DOHH2 (cell line): ENCODE measurements at regions not wholly inside any gene's neighbourhood (a gene's known extent, or its start where the extent isn't known, plus 50 kb on each side); places are given as distances from the start of the nearest gene placed in this dataset.

ENCODE experiments used
- H3F3A ChIP-seq: fragments of 200-600 bp; sonication (generic), shearing (Covaris generic); 2 replicates; pipeline ENCODE4 v1.6.0; 2016; ENCODE audit warnings: antibody characterized with exemption, mild to moderate bottlenecking; ENCODE audit not compliant: control insufficient read depth, insufficient read depth
- H3K27ac ChIP-seq: fragments of 200-600 bp; sonication (generic); 2 replicates; pipeline ENCODE4 v1.5.1; 2014; ENCODE audit warnings: low read depth, mild to moderate bottlenecking, low read length, moderate library complexity
- H3K27me3 ChIP-seq: fragments of 200-600 bp; sonication (generic); 2 replicates; pipeline ENCODE4 v1.6.1; 2014; ENCODE audit warnings: mild to moderate bottlenecking, low read length, mixed read lengths; ENCODE audit not compliant: control insufficient read depth
- H3K36me3 ChIP-seq: fragments of 200-600 bp; sonication (generic); 2 replicates; pipeline ENCODE4 v1.6.1; 2014; ENCODE audit warnings: mild to moderate bottlenecking, low read length, moderate library complexity, mixed read lengths; ENCODE audit not compliant: control insufficient read depth
- H3K4me1 ChIP-seq: fragments of 200-600 bp; sonication (generic); 2 replicates; pipeline ENCODE4 v1.6.1; 2014; ENCODE audit warnings: mild to moderate bottlenecking, low read length, mixed read lengths; ENCODE audit not compliant: control insufficient read depth
- H3K4me2 ChIP-seq: fragments of 200-600 bp; sonication (generic); 2 replicates; pipeline ENCODE4 v1.6.0; 2014; ENCODE audit warnings: mild to moderate bottlenecking, low read length, moderate library complexity
- H3K4me3 ChIP-seq: fragments of 200-600 bp; sonication (generic); 2 replicates; pipeline ENCODE4 v1.5.1; 2014; ENCODE audit warnings: mild to moderate bottlenecking, low read length, mixed read lengths
- H3K79me2 ChIP-seq: fragments of 200-600 bp; sonication (generic); 2 replicates; pipeline ENCODE4 v1.6.1; 2014; ENCODE audit warnings: mild to moderate bottlenecking, low read length, mixed read lengths; ENCODE audit not compliant: control insufficient read depth
- H3K9me2 ChIP-seq: fragments of 200-600 bp; sonication (generic); replicated peaks from 2 replicates; pipeline ENCODE4 v1.6.1; 2014; ENCODE audit warnings: mild to moderate bottlenecking, low read length, mixed read lengths; ENCODE audit not compliant: control insufficient read depth
- H3K9me3 ChIP-seq: fragments of 200-600 bp; sonication (generic); 2 replicates; pipeline ENCODE4 v1.6.1; 2014; ENCODE audit warnings: antibody characterized with exemption, low read length, mixed read lengths; ENCODE audit not compliant: control insufficient read depth, insufficient read depth
- H4K20me1 ChIP-seq: fragments of 200-600 bp; sonication (generic); 2 replicates; pipeline ENCODE4 v1.6.0; 2014; ENCODE audit warnings: low read depth, mild to moderate bottlenecking, antibody characterized with exemption, low read length, moderate library complexity; ENCODE audit not compliant: control insufficient read depth, insufficient read depth
- CTCF ChIP-seq: fragments of 200-600 bp; sonication (generic); IDR thresholded peaks from one replicate; pipeline ENCODE4 v1.5.1; 2014; ENCODE audit warnings: antibody characterized with exemption, mild to moderate bottlenecking, low read depth, low read length; ENCODE audit not compliant: poor library complexity, severe bottlenecking
- EZH2phosphoT487 ChIP-seq: fragments of 200-600 bp; sonication (generic); IDR thresholded peaks from 2 replicates; pipeline ENCODE4 v1.6.1; 2017; ENCODE audit warnings: borderline replicate concordance, mild to moderate bottlenecking, antibody characterized with exemption, low read length, moderate library complexity, mixed read lengths

- H3K27me3 ChIP-seq, result no peaks in the 10 kb centered on the region
- no peak overlapping the region for H3K4me3 ChIP-seq
- TF ChIP-seq CTCF (no peak), EZH2phosphoT487 (no peak)
- H3K4me2 ChIP-seq, result no peak overlapping the region
- H3K27ac ChIP-seq, result no peak overlapping the region
- H3F3A ChIP-seq, result no peaks in the 10 kb centered on the region
- H3K79me2 ChIP-seq, result no peaks in the 10 kb centered on the region
- H3K9me2 ChIP-seq, result no peaks in the 10 kb centered on the region
- no peaks in the 10 kb centered on the region for H3K36me3 ChIP-seq
- H3K4me1 ChIP-seq, result no peaks in the 10 kb centered on the region
- no peaks in the 10 kb centered on the region for H4K20me1 ChIP-seq
- H3K9me3 ChIP-seq, result no peaks in the 10 kb centered on the region
Measured at GRCh38 chr4:156102411-156102810, 148.7 kb upstream of the CTSO start.

- no peaks in the 10 kb centered on the region for H3K9me2 ChIP-seq
- no peaks in the 10 kb centered on the region for H3K36me3 ChIP-seq
- H3K9me3 ChIP-seq, result no peaks in the 10 kb centered on the region
- H3F3A ChIP-seq, result no peaks in the 10 kb centered on the region
- no peak overlapping the region for H3K27ac ChIP-seq
- H3K4me1 ChIP-seq, result no peaks in the 10 kb centered on the region
- no peak overlapping the region for H3K4me3 ChIP-seq
- no peaks in the 10 kb centered on the region for H4K20me1 ChIP-seq
- H3K27me3 ChIP-seq, result no peaks in the 10 kb centered on the region
- no peak overlapping the region for H3K4me2 ChIP-seq
- no peak for TF ChIP-seq EZH2phosphoT487
- TF ChIP-seq CTCF, result no peak
- H3K79me2 ChIP-seq, result no peaks in the 10 kb centered on the region
Measured at GRCh38 chr4:156101571-156101970, 147.9 kb upstream of the CTSO start.

DNA sequence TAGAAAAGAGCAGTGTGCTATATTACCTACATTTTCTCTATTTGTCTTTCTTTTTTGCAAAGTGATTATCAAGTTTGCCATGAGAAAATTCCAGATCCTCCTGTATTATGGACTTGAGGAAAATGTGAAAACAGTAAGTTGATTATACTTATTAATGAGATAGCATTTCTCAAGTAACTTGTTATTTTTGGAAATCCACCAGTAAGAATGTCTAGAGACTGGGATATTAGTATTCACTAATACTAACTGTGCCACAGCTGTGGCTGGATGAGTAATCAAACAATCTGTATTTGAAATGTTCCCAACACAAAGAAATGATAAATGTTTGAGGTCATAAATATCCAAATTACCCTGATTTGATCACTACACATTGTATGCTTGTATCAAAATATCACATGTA is 147.0 kb upstream of the CTSO start:
- Histone ChIP-seq H3K27ac (no peak overlapping the region), H3K36me3 (no peaks in the 10 kb centered on the region), H4K20me1 (no peaks in the 10 kb centered on the region), H3K4me2 (no peak overlapping the region), H3K4me1 (no peaks in the 10 kb centered on the region), H3K9me3 (no peaks in the 10 kb centered on the region), H3K9me2 (no peaks in the 10 kb centered on the region), H3K27me3 (no peaks in the 10 kb centered on the region), H3K79me2 (no peaks in the 10 kb centered on the region), H3K4me3 (no peak overlapping the region), H3F3A (no peaks in the 10 kb centered on the region)
- TF ChIP-seq CTCF (no peak), EZH2phosphoT487 (no peak)

DNA sequence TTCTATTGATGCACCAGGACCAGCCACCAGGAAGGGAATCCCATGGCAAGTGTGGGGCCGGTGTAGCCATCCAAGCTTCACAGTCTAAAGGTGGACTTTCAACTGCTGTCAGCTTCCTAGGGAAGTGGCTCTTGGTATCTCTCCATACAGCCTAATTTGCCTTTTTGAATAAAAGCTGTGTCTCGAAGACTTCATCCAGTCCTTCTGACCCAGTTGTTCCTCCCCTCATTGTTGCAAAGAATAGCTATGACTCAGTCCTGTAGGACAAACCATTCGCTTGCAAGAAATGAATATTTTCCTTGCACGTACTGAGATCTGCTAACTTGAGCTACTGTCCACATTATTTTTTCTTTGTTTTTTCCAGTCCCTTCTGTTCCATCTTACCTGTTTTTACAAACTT is 145.1 kb upstream of the CTSO start:
- Histone ChIP-seq H3K79me2 (no peaks in the 10 kb centered on the region), H3K9me2 (no peaks in the 10 kb centered on the region), H4K20me1 (no peaks in the 10 kb centered on the region), H3F3A (no peaks in the 10 kb centered on the region), H3K27me3 (no peaks in the 10 kb centered on the region), H3K27ac (no peak overlapping the region), H3K4me3 (no peak overlapping the region), H3K4me2 (no peak overlapping the region), H3K36me3 (no peaks in the 10 kb centered on the region), H3K9me3 (no peaks in the 10 kb centered on the region), H3K4me1 (no peaks in the 10 kb centered on the region)
- TF ChIP-seq EZH2phosphoT487 (no peak), CTCF (no peak)
